CD14-positive monocyte (primary cell): ENCODE measurements at regions not wholly inside any gene's neighbourhood (a gene's known extent, or its start where the extent isn't known, plus 50 kb on each side); places are given as distances from the start of the nearest gene placed in this dataset.

Source experiments
- DNase-seq, 3 donors: peaks; one replicate each; pipeline ENCODE4 v3.0.0-alpha.2; 2011 to 2022
- H2AFZ ChIP-seq: 2 replicates; pipeline ENCODE4 v1.6.0; 2012; ENCODE audit warnings: mild to moderate bottlenecking, low read depth, low read length, inconsistent platforms; ENCODE audit not compliant: insufficient read depth, poor library complexity, severe bottlenecking
- H3K27ac ChIP-seq, 2 donors: 1 replicate in 1 of 2; 2 replicates in 1 of 2; pipeline ENCODE4 v1.5.1; 2012 to 2013; ENCODE audit warnings: low read length in 2 of 2, control low read depth in 1 of 2, inconsistent platforms in 1 of 2, low read depth in 1 of 2, mild to moderate bottlenecking in 1 of 2
- H3K27me3 ChIP-seq, 2 donors: one replicate each; pipeline versions ENCODE4 v1.6.0 to v1.6.1; 2011 to 2013; ENCODE audit warnings: low read length in 2 of 2; ENCODE audit not compliant: control insufficient read depth in 2 of 2, insufficient read depth in 2 of 2
- H3K36me3 ChIP-seq, 2 donors: replicated peaks in 1 of 2; 1 replicate in 1 of 2; 2 replicates in 1 of 2; pipeline versions ENCODE4 v1.5.1 to v1.6.1; 2012 to 2013; ENCODE audit warnings: low read length in 2 of 2, control low read depth in 1 of 2, inconsistent platforms in 1 of 2, mild to moderate bottlenecking in 1 of 2; ENCODE audit not compliant: insufficient read depth in 2 of 2, control insufficient read depth in 1 of 2
- H3K4me1 ChIP-seq, 2 donors: 1 replicate in 1 of 2; 2 replicates in 1 of 2; pipeline versions ENCODE4 v1.5.1 to v1.6.1; 2012 to 2013; ENCODE audit warnings: low read length in 2 of 2, control low read depth in 1 of 2, inconsistent platforms in 1 of 2, mild to moderate bottlenecking in 1 of 2, moderate library complexity in 1 of 2; ENCODE audit not compliant: insufficient read depth in 2 of 2, control insufficient read depth in 1 of 2
- H3K4me2 ChIP-seq: replicated peaks from 2 replicates; pipeline ENCODE3; 2012; ENCODE audit warnings: low read length, moderate library complexity, mild to moderate bottlenecking; ENCODE audit not compliant: poor library complexity, severe bottlenecking; ENCODE audit errors: extremely low read depth
- H3K4me3 ChIP-seq, 3 experiments: fragments of 200-600 bp in 1 of 3; sonication (generic) in 1 of 3; replicated peaks in 1 of 3; 1 replicate in 2 of 3; 2 replicates in 1 of 3; pipeline ENCODE4 v1.5.1; 2011 to 2013; ENCODE audit warnings: low read length in 3 of 3, mild to moderate bottlenecking in 3 of 3, control low read depth in 2 of 3, low read depth in 2 of 3, inconsistent platforms in 1 of 3, moderate library complexity in 1 of 3
- H3K79me2 ChIP-seq: 2 replicates; pipeline ENCODE4 v1.6.0; 2012; ENCODE audit warnings: mild to moderate bottlenecking, control low read depth, inconsistent platforms, low read length, moderate library complexity; ENCODE audit not compliant: insufficient read depth
- H3K9ac ChIP-seq: 2 replicates; pipeline ENCODE4 v1.6.0; 2017; ENCODE audit warnings: low read length, mild to moderate bottlenecking; ENCODE audit not compliant: insufficient read depth, poor library complexity, severe bottlenecking
- H3K9me3 ChIP-seq, 2 donors: replicated peaks in 1 of 2; 1 replicate in 1 of 2; 2 replicates in 1 of 2; pipeline versions ENCODE4 v1.5.1 to v1.6.1; 2012 to 2013; ENCODE audit warnings: low read length in 2 of 2, control low read depth in 1 of 2; ENCODE audit not compliant: control insufficient read depth in 1 of 2, insufficient read depth in 1 of 2
- H4K20me1 ChIP-seq: 2 replicates; pipeline ENCODE4 v1.6.0; 2012; ENCODE audit warnings: mild to moderate bottlenecking, low read length, control low read depth, moderate library complexity; ENCODE audit not compliant: insufficient read depth
- H3K27ac Mint-ChIP-seq, 7 donors: one replicate each; pipeline ENCODE4 v1.8.0; 2020; ENCODE audit warnings: mild to moderate bottlenecking in 7 of 7, mixed read lengths in 7 of 7, moderate library complexity in 6 of 7, inconsistent platforms in 2 of 7
- H3K27me3 Mint-ChIP-seq, 3 donors: one replicate each; pipeline ENCODE4 v1.8.0; 2021 to 2022; ENCODE audit warnings: low read depth in 3 of 3, mild to moderate bottlenecking in 3 of 3, mixed read lengths in 3 of 3, moderate library complexity in 3 of 3, inconsistent platforms in 1 of 3
- H3K36me3 Mint-ChIP-seq, 2 donors: one replicate each; pipeline ENCODE4 v1.8.0; 2020; ENCODE audit warnings: mixed read lengths in 2 of 2, inconsistent platforms in 1 of 2, mild to moderate bottlenecking in 1 of 2
- H3K4me1 Mint-ChIP-seq: one replicate; pipeline ENCODE4 v1.8.0; 2020; ENCODE audit warnings: mild to moderate bottlenecking, mixed read lengths
- H3K4me3 Mint-ChIP-seq, 2 donors: one replicate each; pipeline ENCODE4 v1.8.0; 2020; ENCODE audit warnings: mild to moderate bottlenecking in 2 of 2, mixed read lengths in 2 of 2, moderate library complexity in 1 of 2
- H3K9me3 Mint-ChIP-seq, 7 donors: one replicate each; pipeline ENCODE4 v1.8.0; 2020 to 2022; ENCODE audit warnings: mixed read lengths in 7 of 7, mild to moderate bottlenecking in 6 of 7, moderate library complexity in 6 of 7, inconsistent platforms in 2 of 7
- CTCF ChIP-seq: fragments of 200-600 bp; IDR thresholded peaks from one replicate; pipeline ENCODE4 v1.8.0; 2022; ENCODE audit warnings: antibody characterized with exemption, mild to moderate bottlenecking
- WGBS: methylation state at CpG from one replicate; pipeline ENCODE4 v1.1.5; 2013; ENCODE audit warnings: missing lambda C conversion rate; ENCODE audit not compliant: insufficient coverage; 5-methylcytosine and 5-hydroxymethylcytosine counted together
- intact Hi-C, 2 donors: fragments of 100-400 bp; cut with micrococcal nuclease; formaldehyde crosslinking; loops; one replicate each; pipeline versions ENCODE4 v1.15.0 to v1.15.1; 2023

GRCh38 chrX:3529466-3530010 is 183.1 kb upstream of the MXRA5 start:
- Histone ChIP-seq H3K4me2 (no peak overlapping the region), H4K20me1 (no peaks in the 10 kb centered on the region), H2AFZ (no peak overlapping the region), H3K27me3 (no peaks in the 10 kb centered on the region), H3K27ac (no peak overlapping the region), H3K4me3 (no peak overlapping the region), H3K36me3 (no peaks in the 10 kb centered on the region), H3K79me2 (no peaks in the 10 kb centered on the region), H3K9me3 (peaks cover 0 to 13% of the 10 kb centered on the region in 2 donors), H3K4me1 (no peaks in the 10 kb centered on the region), H3K9ac (no peak overlapping the region)
- Mint-ChIP-seq H3K4me1 (no peaks in the 10 kb centered on the region), H3K9me3 (peaks cover 0 to 7% (median 0%) of the 10 kb centered on the region in 7 donors), H3K36me3 (no peaks in the 10 kb centered on the region), H3K4me3 (no peak overlapping the region), H3K27ac (no peak overlapping the region), H3K27me3 (no peaks in the 10 kb centered on the region)
- intact Hi-C loops, result no loop called here
- no peak for TF ChIP-seq CTCF
- WGBS, result 50% methylated on average over 2 of the region's 5 CpGs
- DNase-seq, result no peak

GRCh38 chrX:3527811-3528210 is 181.4 kb upstream of the MXRA5 start:
- H3K9me3 Mint-ChIP-seq, result peaks cover 0 to 7% (median 0%) of the 10 kb centered on the region in 7 donors
- Histone ChIP-seq H3K27me3 (no peaks in the 10 kb centered on the region), H3K27ac (no peak overlapping the region), H3K4me2 (no peak overlapping the region), H3K4me1 (no peaks in the 10 kb centered on the region), H4K20me1 (no peaks in the 10 kb centered on the region), H2AFZ (no peak overlapping the region), H3K9me3 (peaks cover 0 to 13% of the 10 kb centered on the region in 2 donors), H3K4me3 (no peak overlapping the region), H3K36me3 (no peaks in the 10 kb centered on the region), H3K9ac (no peak overlapping the region), H3K79me2 (no peaks in the 10 kb centered on the region)
- H3K27ac Mint-ChIP-seq, result no peak overlapping the region
- no peaks in the 10 kb centered on the region for H3K4me1 Mint-ChIP-seq
- intact Hi-C loops, result no loop called here
- H3K27me3 Mint-ChIP-seq, result no peaks in the 10 kb centered on the region
- TF ChIP-seq CTCF, result no peak
- no peak overlapping the region for H3K4me3 Mint-ChIP-seq
- no peak for DNase-seq
- no CpG with 5 or more reads among the region's 3 CpGs for WGBS
- H3K36me3 Mint-ChIP-seq, result no peaks in the 10 kb centered on the region
